Hepatocyte (in vitro differentiated cells): ENCODE measurements at regions not wholly inside any gene's neighbourhood (a gene's known extent, or its start where the extent isn't known, plus 50 kb on each side); places are given as distances from the start of the nearest gene placed in this dataset.

Source experiments
- DNase-seq: peaks from one replicate; pipeline ENCODE4 v3.0.0-alpha.2; 2016; ENCODE audit warnings: low spot score
- H2AFZ ChIP-seq: fragments of 200-600 bp; sonication (generic); 2 replicates; pipeline ENCODE4 v1.6.0; 2016; ENCODE audit warnings: antibody characterized with exemption, mild to moderate bottlenecking
- H3K27ac ChIP-seq: fragments of 200-600 bp; sonication (generic); 2 replicates; pipeline ENCODE4 v1.5.1; 2016; ENCODE audit warnings: mild to moderate bottlenecking
- H3K27me3 ChIP-seq: fragments of 200-600 bp; sonication (generic); 2 replicates; pipeline ENCODE4 v1.6.1; 2016
- H3K36me3 ChIP-seq: fragments of 200-600 bp; sonication (generic); replicated peaks from 2 replicates; pipeline ENCODE4 v1.5.1; 2016; ENCODE audit warnings: low read depth; ENCODE audit not compliant: insufficient read depth
- H3K4me1 ChIP-seq: fragments of 200-600 bp; sonication (generic); 2 replicates; pipeline ENCODE4 v1.5.1; 2016; ENCODE audit warnings: mild to moderate bottlenecking, moderate library complexity; ENCODE audit not compliant: insufficient read depth
- H3K4me2 ChIP-seq: fragments of 200-600 bp; sonication (generic); 2 replicates; pipeline ENCODE4 v1.6.0; 2016
- H3K4me3 ChIP-seq: fragments of 200-600 bp; sonication (generic); 2 replicates; pipeline ENCODE4 v1.5.1; 2016; ENCODE audit warnings: mild to moderate bottlenecking
- H3K79me2 ChIP-seq: fragments of 200-600 bp; sonication (generic); 2 replicates; pipeline ENCODE4 v1.6.0; 2017; ENCODE audit warnings: mild to moderate bottlenecking
- H3K9me2 ChIP-seq: fragments of 200-600 bp; sonication (generic); replicated peaks from 2 replicates; pipeline ENCODE4 v1.6.0; 2017; ENCODE audit warnings: mild to moderate bottlenecking; ENCODE audit not compliant: insufficient read depth
- H3K9me3 ChIP-seq: fragments of 200-600 bp; sonication (generic); 2 replicates; pipeline ENCODE4 v1.5.1; 2016; ENCODE audit warnings: low read depth, mild to moderate bottlenecking
- H4K20me1 ChIP-seq: fragments of 200-600 bp; sonication (generic); 2 replicates; pipeline ENCODE4 v1.6.0; 2016; ENCODE audit warnings: mild to moderate bottlenecking; ENCODE audit not compliant: insufficient read depth, poor library complexity, severe bottlenecking
- CTCF ChIP-seq: fragments of 200-600 bp; sonication (generic); IDR thresholded peaks from 2 replicates; pipeline ENCODE4 v1.5.1; 2016; ENCODE audit warnings: antibody characterized with exemption, mild to moderate bottlenecking; ENCODE audit not compliant: poor library complexity
- EZH2 ChIP-seq: fragments of 200-600 bp; sonication (generic); IDR thresholded peaks from 2 replicates; pipeline ENCODE4 v1.6.1; 2016; ENCODE audit warnings: antibody characterized with exemption, mild to moderate bottlenecking, borderline replicate concordance
- EZH2phosphoT487 ChIP-seq: fragments of 200-600 bp; sonication (generic); IDR thresholded peaks from one replicate; pipeline ENCODE4 v1.6.1; 2018; ENCODE audit warnings: antibody characterized with exemption, mild to moderate bottlenecking, low read depth, moderate library complexity; ENCODE audit not compliant: unreplicated experiment, severe bottlenecking
- WGBS: methylation state at CpG from one replicate; pipeline ENCODE4 v1.1.6; 2016; ENCODE audit warnings: low lambda C conversion rate; ENCODE audit errors: missing lambda C conversion rate; 5-methylcytosine and 5-hydroxymethylcytosine counted together

DNA sequence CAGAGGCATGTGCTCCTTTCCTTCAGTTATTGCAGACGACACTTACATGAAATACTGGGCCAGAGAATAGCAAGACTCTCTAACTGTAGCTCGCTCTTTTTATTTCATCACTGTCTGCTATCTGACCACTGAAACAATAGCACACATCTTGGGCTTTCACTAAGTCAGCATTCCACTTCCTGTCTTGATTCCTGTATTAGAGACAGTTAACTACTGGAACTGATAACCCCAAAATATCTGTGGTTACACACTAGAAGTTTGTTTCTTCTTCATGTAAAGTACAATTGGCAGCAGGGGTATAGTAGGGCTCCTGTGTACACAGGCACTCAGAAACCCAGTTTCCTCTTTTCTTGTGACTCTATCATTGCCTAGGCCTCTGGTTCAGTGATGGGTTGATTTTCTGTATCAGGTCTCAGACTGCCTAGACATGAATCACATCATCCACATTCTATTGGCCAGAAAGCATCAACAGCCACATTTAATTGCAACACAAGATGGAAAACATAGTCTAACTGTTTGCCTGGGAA lies 230.2 kb upstream of the CD96 start:
- H3K9me2 ChIP-seq = no peaks in the 10 kb centered on the region
- H3K4me1 ChIP-seq = peaks cover 11% of the 10 kb centered on the region
- no peaks in the 10 kb centered on the region for H4K20me1 ChIP-seq
- TF ChIP-seq EZH2 = no peak
- no peak for TF ChIP-seq CTCF
- no peak for TF ChIP-seq EZH2phosphoT487
- 71% methylated on average over 2 of the region's 2 CpGs for WGBS
- H3K4me3 ChIP-seq = no peak overlapping the region
- H3K4me2 ChIP-seq = no peak overlapping the region
- H3K27ac ChIP-seq = no peak overlapping the region
- H3K27me3 ChIP-seq = no peaks in the 10 kb centered on the region
- no peaks in the 10 kb centered on the region for H3K36me3 ChIP-seq
- no peaks in the 10 kb centered on the region for H3K79me2 ChIP-seq
- H3K9me3 ChIP-seq = no peaks in the 10 kb centered on the region
- DNase-seq = no peak
- no peak overlapping the region for H2AFZ ChIP-seq

GRCh38 chr3:111314181-111314873 lies 227.7 kb upstream of the CD96 start:
- Histone ChIP-seq H3K27me3 (no peaks in the 10 kb centered on the region), H3K27ac (no peak overlapping the region), H3K9me2 (no peaks in the 10 kb centered on the region), H3K4me2 (no peak overlapping the region), H3K9me3 (no peaks in the 10 kb centered on the region), H4K20me1 (no peaks in the 10 kb centered on the region), H3K4me1 (peaks cover 11% of the 10 kb centered on the region), H3K79me2 (no peaks in the 10 kb centered on the region), H3K4me3 (no peak overlapping the region), H2AFZ (no peak overlapping the region), H3K36me3 (no peaks in the 10 kb centered on the region)
- DNase-seq = peak; percentile 26
- TF ChIP-seq CTCF (no peak), EZH2phosphoT487 (no peak), EZH2 (no peak)

GRCh38 chr3:111314898-111315297 lies 227.1 kb upstream of the CD96 start:
- no peaks in the 10 kb centered on the region for H3K9me2 ChIP-seq
- H2AFZ ChIP-seq = no peak overlapping the region
- H4K20me1 ChIP-seq = no peaks in the 10 kb centered on the region
- no peaks in the 10 kb centered on the region for H3K79me2 ChIP-seq
- WGBS = 46% methylated on average over 5 of the region's 5 CpGs
- H3K9me3 ChIP-seq = no peaks in the 10 kb centered on the region
- H3K4me3 ChIP-seq = no peak overlapping the region
- peaks cover 11% of the 10 kb centered on the region for H3K4me1 ChIP-seq
- no peak overlapping the region for H3K4me2 ChIP-seq
- H3K36me3 ChIP-seq = no peaks in the 10 kb centered on the region
- no peak for DNase-seq
- no peak overlapping the region for H3K27ac ChIP-seq
- H3K27me3 ChIP-seq = no peaks in the 10 kb centered on the region
- TF ChIP-seq EZH2phosphoT487 = no peak
- TF ChIP-seq EZH2 = no peak
- no peak for TF ChIP-seq CTCF
